Esophagus squamous epithelium (tissue), 4 donors: ENCODE measurements at regions not wholly inside any gene's neighbourhood (a gene's known extent, or its start where the extent isn't known, plus 50 kb on each side); places are given as distances from the start of the nearest gene placed in this dataset.

Experiments
- CTCF ChIP-seq, 6 experiments: fragments of 450-650 bp in 4 of 6; fragments of 200-600 bp in 2 of 6; sonication (generic) in 2 of 6; IDR thresholded peaks; one replicate each; pipeline ENCODE4 v1.5.1; 2016 to 2019; ENCODE audit warnings: antibody characterized with exemption in 6 of 6, mild to moderate bottlenecking in 4 of 6, moderate library complexity in 4 of 6
- POLR2A ChIP-seq, 4 donors: fragments of 450-650 bp; IDR thresholded peaks; one replicate each; pipeline ENCODE4 v1.6.1; 2017; ENCODE audit warnings: antibody characterized with exemption in 4 of 4, mild to moderate bottlenecking in 4 of 4, moderate library complexity in 3 of 4

GRCh38 chr2:43119303-43119702 lies 107.1 kb downstream of the ZFP36L2 start:
- no peak for TF ChIP-seq POLR2A (IDR thresholded peaks at IDR 0.05)
- TF ChIP-seq CTCF (IDR thresholded peaks at IDR 0.05): no peak
